T-cell (primary cell): ENCODE measurements at regions not wholly inside any gene's neighbourhood (a gene's known extent, or its start where the extent isn't known, plus 50 kb on each side); places are given as distances from the start of the nearest gene placed in this dataset.

Source experiments
- ATAC-seq, 4 experiments: fragments of 200-7000 bp in 3 of 4; fragments of 150-1000 bp in 1 of 4; cut with Tn5 transposase; replicated peaks in 1 of 4; 1 replicate in 3 of 4; 2 replicates in 1 of 4; pipeline ENCODE4 v1.10.0; 2021; ENCODE audit warnings: moderate library complexity in 3 of 4, mild to moderate bottlenecking in 2 of 4, moderate number of reproducible peaks in 1 of 4
- CTCF ChIA-PET, 2 donors: fragments of 300-600 bp; sonication (Branson Sonifier 250); formaldehyde crosslinking; loops; one replicate each; lab custom pipeline; 2022; ENCODE audit warnings: antibody characterized with exemption in 2 of 2; lab: Charles Lee
- POLR2A ChIA-PET, 2 donors: fragments of 300-600 bp; sonication (Branson Sonifier 250); formaldehyde crosslinking; loops; one replicate each; lab custom pipeline; 2022; ENCODE audit warnings: antibody characterized with exemption in 2 of 2; lab: Charles Lee
- DNase-seq, 35 experiments: peaks; one replicate each; pipeline versions ENCODE4 v3.0.0 to v3.0.0-alpha.2; 2013 to 2023
- H3K27ac ChIP-seq: one replicate; pipeline ENCODE4 v1.5.1; 2013; ENCODE audit warnings: low read length
- H3K27me3 ChIP-seq, 2 experiments: replicated peaks in 1 of 2; 1 replicate in 1 of 2; 2 replicates in 1 of 2; pipeline versions ENCODE4 v1.6.1 to v1.7.0; 2013; ENCODE audit warnings: low read length in 1 of 2, mixed read lengths in 1 of 2; ENCODE audit not compliant: control insufficient read depth in 2 of 2, insufficient read depth in 2 of 2; ENCODE audit errors: extremely low read depth in 1 of 2
- H3K36me3 ChIP-seq, 2 donors: 1 replicate in 1 of 2; 2 replicates in 1 of 2; pipeline versions ENCODE4 v1.6.1 to v1.7.0; 2013; ENCODE audit warnings: low read length in 1 of 2; ENCODE audit not compliant: control insufficient read depth in 2 of 2, insufficient read depth in 1 of 2; ENCODE audit errors: extremely low read depth in 1 of 2
- H3K4me1 ChIP-seq, 2 experiments: 1 replicate in 1 of 2; 2 replicates in 1 of 2; pipeline versions ENCODE4 v1.6.1 to v1.7.0; 2013; ENCODE audit warnings: low read length in 2 of 2, mixed read lengths in 1 of 2; ENCODE audit not compliant: insufficient read depth in 2 of 2, control insufficient read depth in 1 of 2; ENCODE audit errors: extremely low read depth in 1 of 2
- H3K4me3 ChIP-seq, 2 donors: 1 replicate in 1 of 2; 2 replicates in 1 of 2; pipeline versions ENCODE4 v1.5.1 to v1.7.0; 2013; ENCODE audit warnings: mild to moderate bottlenecking in 2 of 2, low read length in 1 of 2, moderate library complexity in 1 of 2; ENCODE audit not compliant: control insufficient read depth in 1 of 2; ENCODE audit errors: extremely low read depth in 1 of 2
- H3K9me3 ChIP-seq: 2 replicates; pipeline ENCODE4 v1.7.0; 2013
- H3K27ac Mint-ChIP-seq, 2 donors: one replicate each; pipeline ENCODE4 v1.8.0; 2020 to 2021; ENCODE audit warnings: mild to moderate bottlenecking in 2 of 2, mixed read lengths in 2 of 2
- H3K27me3 Mint-ChIP-seq, 2 donors: one replicate each; pipeline ENCODE4 v1.8.0; 2021 to 2022; ENCODE audit warnings: mixed read lengths in 2 of 2
- H3K36me3 Mint-ChIP-seq: one replicate; pipeline ENCODE4 v1.8.0; 2021; ENCODE audit warnings: mixed read lengths
- H3K4me1 Mint-ChIP-seq, 3 donors: one replicate each; pipeline ENCODE4 v1.8.0; 2020 to 2022; ENCODE audit warnings: mixed read lengths in 3 of 3, mild to moderate bottlenecking in 1 of 3
- H3K4me3 Mint-ChIP-seq, 3 donors: one replicate each; pipeline ENCODE4 v1.8.0; 2020 to 2022; ENCODE audit warnings: mild to moderate bottlenecking in 3 of 3, mixed read lengths in 3 of 3, moderate library complexity in 3 of 3
- H3K9me3 Mint-ChIP-seq, 3 donors: one replicate each; pipeline ENCODE4 v1.8.0; 2020 to 2022; ENCODE audit warnings: mixed read lengths in 3 of 3
- WGBS: methylation state at CpG from one replicate; pipeline ENCODE4 v1.1.5; 2013; ENCODE audit warnings: missing lambda C conversion rate; ENCODE audit not compliant: insufficient coverage; 5-methylcytosine and 5-hydroxymethylcytosine counted together

DNA sequence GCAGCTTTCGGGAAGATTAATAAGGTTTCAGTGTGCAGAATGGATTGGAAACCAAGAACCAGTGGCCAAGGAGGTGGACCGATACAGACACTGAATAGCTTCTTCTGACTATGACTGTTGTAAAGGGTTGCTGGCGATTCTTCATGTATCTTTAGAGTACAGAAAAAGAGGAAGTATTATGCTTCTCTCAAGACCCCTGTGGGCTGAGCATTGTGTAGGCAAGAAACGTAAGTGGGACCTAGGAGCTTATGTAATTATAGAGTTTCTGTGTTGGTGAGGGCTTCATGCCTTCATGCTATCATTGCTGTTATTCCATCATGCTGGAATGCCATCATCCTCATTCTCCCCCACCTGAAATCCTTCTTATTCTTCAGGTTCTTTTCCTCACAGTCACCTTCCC is 105.4 kb upstream of the AKIRIN2 start:
- Mint-ChIP-seq H3K36me3 (no peaks in the 10 kb centered on the region), H3K9me3 (no peaks in the 10 kb centered on the region), H3K27me3 (peaks cover 1 to 10% of the 10 kb centered on the region in 2 donors), H3K27ac (no peak overlapping the region), H3K4me3 (no peak overlapping the region), H3K4me1 (peaks cover 0 to 3% (median 0%) of the 10 kb centered on the region in 3 donors)
- ATAC-seq: no peak
- CTCF ChIA-PET: no interaction called here
- POLR2A ChIA-PET: interaction anchor here in 1 of 2 donors (0.7 kb wide), 1 partner anchor 37 kb away, joined by 3 read pairs; no protein-coding TSS in a partner anchor
- no peaks in the 10 kb centered on the region for H3K27me3 ChIP-seq
- 95% methylated on average over 2 of the region's 4 CpGs for WGBS
- no peaks in the 10 kb centered on the region for H3K4me1 ChIP-seq
- no peaks in the 10 kb centered on the region for H3K9me3 ChIP-seq
- DNase-seq: no peak
- H3K4me3 ChIP-seq: no peak overlapping the region
- no peak overlapping the region for H3K27ac ChIP-seq
- H3K36me3 ChIP-seq: no peaks in the 10 kb centered on the region

- Mint-ChIP-seq H3K36me3 (no peaks in the 10 kb centered on the region), H3K4me3 (no peak overlapping the region), H3K4me1 (peaks cover 0 to 3% (median 0%) of the 10 kb centered on the region in 3 donors), H3K27ac (no peak overlapping the region), H3K9me3 (no peaks in the 10 kb centered on the region), H3K27me3 (peaks cover 1 to 3% of the 10 kb centered on the region in 2 donors)
- Histone ChIP-seq H3K4me1 (no peaks in the 10 kb centered on the region), H3K4me3 (no peak overlapping the region), H3K36me3 (no peaks in the 10 kb centered on the region), H3K27ac (no peak overlapping the region), H3K27me3 (no peaks in the 10 kb centered on the region), H3K9me3 (no peaks in the 10 kb centered on the region)
- CTCF ChIA-PET: no interaction called here
- no CpG with 5 or more reads among the region's 4 CpGs for WGBS
- no peak for DNase-seq
- POLR2A ChIA-PET: no interaction called here
- no peak for ATAC-seq
These were observed 104.6 kb upstream of the AKIRIN2 start for GRCh38 chr6:87806635-87807034.

- 73% methylated on average over 1 of the region's 1 CpG for WGBS
- Mint-ChIP-seq H3K27me3 (peaks cover 0 to 3% of the 10 kb centered on the region in 2 donors), H3K4me3 (no peak overlapping the region), H3K27ac (no peak overlapping the region), H3K36me3 (no peaks in the 10 kb centered on the region), H3K4me1 (peaks cover 0 to 3% (median 0%) of the 10 kb centered on the region in 3 donors), H3K9me3 (no peaks in the 10 kb centered on the region)
- no peaks in the 10 kb centered on the region for H3K27me3 ChIP-seq
- no peaks in the 10 kb centered on the region for H3K9me3 ChIP-seq
- H3K27ac ChIP-seq: no peak overlapping the region
- H3K36me3 ChIP-seq: no peaks in the 10 kb centered on the region
- POLR2A ChIA-PET: no interaction called here
- H3K4me3 ChIP-seq: no peak overlapping the region
- CTCF ChIA-PET: no interaction called here
- no peak for DNase-seq
- no peak for ATAC-seq
- no peaks in the 10 kb centered on the region for H3K4me1 ChIP-seq
These were observed 104.1 kb upstream of the AKIRIN2 start for GRCh38 chr6:87806099-87806498.

DNA sequence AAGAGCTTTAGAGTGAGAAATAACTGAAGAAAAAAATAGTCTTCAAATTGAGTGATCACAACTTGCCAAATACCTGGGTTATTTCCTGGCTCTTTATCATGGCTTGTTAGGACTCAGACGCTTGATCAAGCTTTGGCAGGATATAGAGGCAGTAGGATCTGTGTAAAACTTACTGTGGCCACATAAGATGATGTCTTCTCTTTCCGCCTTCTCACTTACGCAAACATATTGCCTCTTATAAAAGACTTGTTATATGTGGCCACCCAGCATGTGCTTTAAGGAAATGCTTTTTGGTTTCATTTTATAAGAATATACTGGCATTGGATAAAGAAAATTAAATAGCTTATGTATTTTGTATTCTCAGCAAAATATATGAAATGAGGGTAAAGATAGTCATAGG is 101.8 kb upstream of the AKIRIN2 start:
- ChIA-PET CTCF (interaction anchor here in 1 of 2 donors (0.6 to 0.7 kb wide), 2 partner anchors 9 to 27 kb away, joined by 4 to 5 read pairs; no protein-coding TSS in a partner anchor), POLR2A (interaction anchor here in 1 of 2 donors (0.6 kb wide), 3 partner anchors 20 to 207 kb away, joined by 3 to 5 read pairs (median 3); no protein-coding TSS in a partner anchor)
- no peaks in the 10 kb centered on the region for H3K4me1 ChIP-seq
- no peak overlapping the region for H3K27ac ChIP-seq
- Mint-ChIP-seq H3K27ac (no peak overlapping the region), H3K36me3 (no peaks in the 10 kb centered on the region), H3K27me3 (peaks cover 0 to 3% of the 10 kb centered on the region in 2 donors), H3K9me3 (no peaks in the 10 kb centered on the region), H3K4me1 (peaks cover 0 to 10% (median 7%) of the 10 kb centered on the region in 3 donors), H3K4me3 (no peak overlapping the region)
- 100% methylated on average over 1 of the region's 3 CpGs for WGBS
- H3K4me3 ChIP-seq: no peak overlapping the region
- no peak for ATAC-seq
- H3K27me3 ChIP-seq: no peaks in the 10 kb centered on the region
- no peaks in the 10 kb centered on the region for H3K36me3 ChIP-seq
- no peak for DNase-seq
- no peaks in the 10 kb centered on the region for H3K9me3 ChIP-seq

DNA sequence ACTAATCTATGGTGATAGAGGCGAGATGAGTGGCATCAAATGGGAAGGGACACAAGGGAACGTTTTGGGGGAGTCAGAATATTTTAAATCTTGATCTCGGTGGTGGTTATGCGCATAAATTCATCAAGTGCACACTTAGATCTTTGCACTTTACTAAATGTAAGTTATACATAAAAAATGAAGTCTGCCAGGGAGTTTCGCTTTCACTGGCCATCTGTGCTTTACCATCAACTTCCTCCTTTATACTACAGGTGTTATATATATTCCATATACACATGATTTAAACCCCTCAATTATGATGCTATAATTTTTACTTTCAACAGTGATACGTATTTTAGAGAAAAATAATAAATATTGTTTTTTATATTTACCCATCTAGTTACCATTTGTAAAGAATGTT is 97.6 kb upstream of the AKIRIN2 start:
- Histone ChIP-seq H3K4me3 (no peak overlapping the region), H3K4me1 (no peaks in the 10 kb centered on the region), H3K27me3 (peaks cover 0 to 4% of the 10 kb centered on the region in 2 experiments), H3K27ac (no peak overlapping the region), H3K36me3 (no peaks in the 10 kb centered on the region), H3K9me3 (no peaks in the 10 kb centered on the region)
- POLR2A ChIA-PET: no interaction called here
- no peaks in the 10 kb centered on the region for H3K9me3 Mint-ChIP-seq
- H3K4me3 Mint-ChIP-seq: no peak overlapping the region
- no peak overlapping the region for H3K27ac Mint-ChIP-seq
- WGBS: 67% methylated on average over 1 of the region's 6 CpGs
- CTCF ChIA-PET: no interaction called here
- H3K4me1 Mint-ChIP-seq: peaks cover 0 to 11% (median 9%) of the 10 kb centered on the region in 3 donors
- no peak for ATAC-seq
- DNase-seq: no peak
- no peaks in the 10 kb centered on the region for H3K36me3 Mint-ChIP-seq
- peaks cover 0 to 5% of the 10 kb centered on the region in 2 donors for H3K27me3 Mint-ChIP-seq

- DNase-seq: no peak
- peaks cover 0 to 4% of the 10 kb centered on the region in 2 experiments for H3K27me3 ChIP-seq
- H3K4me1 Mint-ChIP-seq: peaks cover 0 to 11% (median 9%) of the 10 kb centered on the region in 3 donors
- no peak overlapping the region for H3K27ac Mint-ChIP-seq
- no peak for ATAC-seq
- peaks cover 0 to 5% of the 10 kb centered on the region in 2 donors for H3K27me3 Mint-ChIP-seq
- CTCF ChIA-PET: no interaction called here
- 50% methylated on average over 1 of the region's 2 CpGs for WGBS
- H3K27ac ChIP-seq: no peak overlapping the region
- POLR2A ChIA-PET: interaction anchor here in 1 of 2 donors (0.5 kb wide), 1 partner anchor 100 kb away, joined by 3 read pairs; no protein-coding TSS in a partner anchor
- no peaks in the 10 kb centered on the region for H3K4me1 ChIP-seq
- H3K9me3 ChIP-seq: no peaks in the 10 kb centered on the region
- no peaks in the 10 kb centered on the region for H3K9me3 Mint-ChIP-seq
- H3K36me3 Mint-ChIP-seq: no peaks in the 10 kb centered on the region
- no peak overlapping the region for H3K4me3 ChIP-seq
- H3K36me3 ChIP-seq: no peaks in the 10 kb centered on the region
- H3K4me3 Mint-ChIP-seq: no peak overlapping the region
These were observed 96.6 kb upstream of the AKIRIN2 start for GRCh38 chr6:87798393-87799278.
